GM19025 (cell line): ENCODE measurements at regions not wholly inside any gene's neighbourhood (a gene's known extent, or its start where the extent isn't known, plus 50 kb on each side); places are given as distances from the start of the nearest gene placed in this dataset.

Source experiments
- ATAC-seq: cut with Tn5 transposase; IDR thresholded peaks from one replicate; pipeline ENCODE4 v1.9.1; 2021; ENCODE audit warnings: mild to moderate bottlenecking, low read depth, moderate library complexity; ENCODE audit not compliant: unreplicated experiment

- no peak for ATAC-seq
These were observed 370.2 kb upstream of the LYPLAL1 start for GRCh38 chr1:218803351-218803997.

- ATAC-seq, result no peak
These were observed 369.5 kb upstream of the LYPLAL1 start for GRCh38 chr1:218804014-218804785.

GRCh38 chr1:218809061-218809460 is 364.6 kb upstream of the LYPLAL1 start:
- ATAC-seq, result no peak

- no peak for ATAC-seq
These were observed 364.1 kb upstream of the LYPLAL1 start for GRCh38 chr1:218809625-218810024.

- ATAC-seq, result no peak
These were observed 363.4 kb upstream of the LYPLAL1 start for GRCh38 chr1:218810306-218810705.

- ATAC-seq, result no peak
These were observed 362.2 kb upstream of the LYPLAL1 start for GRCh38 chr1:218811497-218811896.

- no peak for ATAC-seq
These were observed 361.3 kb upstream of the LYPLAL1 start for GRCh38 chr1:218812360-218812759.

- ATAC-seq, result no peak
These were observed 360.4 kb upstream of the LYPLAL1 start for GRCh38 chr1:218813237-218813636.

- ATAC-seq, result no peak
These were observed 358.6 kb upstream of the LYPLAL1 start for GRCh38 chr1:218815076-218815475.

- no peak for ATAC-seq
These were observed 356.6 kb upstream of the LYPLAL1 start for GRCh38 chr1:218817071-218817470.

- no peak for ATAC-seq
These were observed 355.8 kb upstream of the LYPLAL1 start for GRCh38 chr1:218817691-218818465.

- no peak for ATAC-seq
These were observed 350.3 kb upstream of the LYPLAL1 start for GRCh38 chr1:218823291-218823900.

GRCh38 chr1:218827486-218827885 is 346.2 kb upstream of the LYPLAL1 start:
- ATAC-seq, result no peak

- no peak for ATAC-seq
These were observed 345.5 kb upstream of the LYPLAL1 start for GRCh38 chr1:218828125-218828650.

GRCh38 chr1:218829097-218829496 is 344.6 kb upstream of the LYPLAL1 start:
- no peak for ATAC-seq

GRCh38 chr1:218835609-218836008 is 338.1 kb upstream of the LYPLAL1 start:
- ATAC-seq, result no peak

- no peak for ATAC-seq
These were observed 337.4 kb upstream of the LYPLAL1 start for GRCh38 chr1:218836264-218836663.

GRCh38 chr1:218837051-218837450 is 336.6 kb upstream of the LYPLAL1 start:
- ATAC-seq, result no peak

- no peak for ATAC-seq
These were observed 328.1 kb upstream of the LYPLAL1 start for GRCh38 chr1:218845589-218845988.

- ATAC-seq, result no peak
These were observed 327.5 kb upstream of the LYPLAL1 start for GRCh38 chr1:218846181-218846580.
